ENCODE measurements at regions not wholly inside any gene's neighbourhood (a gene's known extent, or its start where the extent isn't known, plus 50 kb on each side); places are given as distances from the start of the nearest gene placed in this dataset.

- TF ChIP-seq CTCF (conservative IDR thresholded peaks at IDR 0.05; ENCODE audit: low read depth) = no peak
- ChIA-PET CTCF (no interaction called here), POLR2A (ENCODE audit: low non-redundant PET) (no interaction called here)
- no peak overlapping the region for H3K27ac ChIP-seq
- DNase-seq (ENCODE audit: low spot score) = no peak
Observed at GRCh38 chr2:145919477-145919876, 1399.6 kb upstream of the ZEB2 start.

- ChIA-PET POLR2A (ENCODE audit: low non-redundant PET) (no interaction called here), CTCF (no interaction called here)
- H3K27ac ChIP-seq = no peak overlapping the region
- TF ChIP-seq CTCF (conservative IDR thresholded peaks at IDR 0.05; ENCODE audit: low read depth) = no peak
- no peak for DNase-seq (ENCODE audit: low spot score)
Observed at GRCh38 chr2:145918951-145919350, 1399.0 kb upstream of the ZEB2 start.

- ChIA-PET POLR2A (ENCODE audit: low non-redundant PET) (no interaction called here), CTCF (no interaction called here)
- no peak for DNase-seq (ENCODE audit: low spot score)
- H3K27ac ChIP-seq = no peak overlapping the region
- no peak for TF ChIP-seq CTCF (conservative IDR thresholded peaks at IDR 0.05; ENCODE audit: low read depth)
Observed at GRCh38 chr2:145916799-145917198, 1396.9 kb upstream of the ZEB2 start.

GRCh38 chr2:145914716-145915115 lies 1394.8 kb upstream of the ZEB2 start:
- no peak for TF ChIP-seq CTCF (conservative IDR thresholded peaks at IDR 0.05; ENCODE audit: low read depth)
- H3K27ac ChIP-seq = no peak overlapping the region
- no peak for DNase-seq (ENCODE audit: low spot score)
- ChIA-PET CTCF (no interaction called here), POLR2A (ENCODE audit: low non-redundant PET) (no interaction called here)

- H3K27ac ChIP-seq = no peak overlapping the region
- no peak for DNase-seq (ENCODE audit: low spot score)
- TF ChIP-seq CTCF (conservative IDR thresholded peaks at IDR 0.05; ENCODE audit: low read depth) = no peak
- ChIA-PET POLR2A (ENCODE audit: low non-redundant PET) (no interaction called here), CTCF (no interaction called here)
Observed at GRCh38 chr2:145910416-145910815, 1390.5 kb upstream of the ZEB2 start.

GRCh38 chr2:145909766-145910165 lies 1389.8 kb upstream of the ZEB2 start:
- no peak for TF ChIP-seq CTCF (conservative IDR thresholded peaks at IDR 0.05; ENCODE audit: low read depth)
- no peak for DNase-seq (ENCODE audit: low spot score)
- H3K27ac ChIP-seq = no peak overlapping the region
- ChIA-PET POLR2A (ENCODE audit: low non-redundant PET) (no interaction called here), CTCF (interaction anchor here (0.6 kb wide), 1 partner anchor 256 kb away, joined by 3 read pairs; no protein-coding TSS in a partner anchor)
